ENCODE measurements at regions not wholly inside any gene's neighbourhood (a gene's known extent, or its start where the extent isn't known, plus 50 kb on each side); places are given as distances from the start of the nearest gene placed in this dataset.

DNA sequence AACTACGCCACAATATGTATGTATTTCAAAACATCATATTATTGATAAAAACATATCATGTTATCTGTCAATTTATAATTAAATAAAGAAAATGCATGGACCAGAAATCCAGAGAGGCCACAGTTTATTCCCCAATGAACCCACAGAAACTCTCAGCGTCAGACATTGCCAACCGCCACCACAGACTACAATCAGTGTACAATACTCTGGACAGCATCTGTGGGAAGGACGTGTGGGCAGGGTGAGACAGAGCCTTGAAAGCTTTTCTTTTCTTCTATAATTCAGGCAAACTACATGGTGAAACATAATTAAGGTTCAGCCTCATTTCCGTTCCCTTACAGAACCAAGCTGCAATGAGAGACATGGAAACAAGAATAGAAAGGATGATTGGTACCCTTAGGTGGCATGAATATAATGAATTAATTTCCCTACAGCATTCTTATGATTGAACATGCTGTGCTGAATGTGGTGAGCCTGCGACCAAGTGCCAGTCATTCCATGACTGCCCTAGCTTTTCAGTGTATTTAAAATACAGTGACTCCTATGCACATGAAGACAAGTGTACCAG, 909.3 kb downstream of the SORCS1 start:
- no peaks in the 10 kb centered on the region for H4K20me1 ChIP-seq (replicated peaks in 1 of 2; ENCODE audit: control insufficient read depth in 1 of 2, insufficient read depth in 2 of 2, low read length in 2 of 2)
- TF ChIP-seq RBBP5 (IDR thresholded peaks at IDR 0.05; ENCODE audit: borderline replicate concordance, low read depth, low read length) (no peak), GTF2F1 (IDR thresholded peaks at IDR 0.05; ENCODE audit: borderline replicate concordance, low read depth, low read length) (no peak), EP300 (IDR thresholded peaks at IDR 0.05; ENCODE audit: borderline replicate concordance in 1 of 2, low read depth in 2 of 2, low read length in 2 of 2) (no peak), TBP (IDR thresholded peaks at IDR 0.05; ENCODE audit: low read depth, low read length) (no peak), SIN3A (conservative IDR thresholded peaks at IDR 0.05 in 1 of 2, IDR thresholded peaks at IDR 0.05 in 1 of 2; ENCODE audit: low read depth in 1 of 2, low read length in 2 of 2) (no peak), BCL11A (IDR thresholded peaks at IDR 0.05; ENCODE audit: low read depth in 2 of 2, low read length in 2 of 2) (no peak), SAP30 (IDR thresholded peaks at IDR 0.05; ENCODE audit: insufficient read depth, insufficient replicate concordance, low read length) (no peak), EGR1 (IDR thresholded peaks at IDR 0.05; ENCODE audit: borderline replicate concordance, low read depth, low read length) (no peak), SRF (IDR thresholded peaks at IDR 0.05; ENCODE audit: low read depth, low read length) (no peak)
- no peaks in the 10 kb centered on the region for H3K79me1 ChIP-seq (ENCODE audit: low read depth, low read length)
- no peaks in the 10 kb centered on the region for H3K27me3 ChIP-seq (replicated peaks in 1 of 4; ENCODE audit: control insufficient read depth in 3 of 4, extremely low read depth in 1 of 4, insufficient read depth in 3 of 4, low read length in 3 of 4)
- H3K36me3 ChIP-seq (ENCODE audit: control insufficient read depth in 2 of 4, insufficient read depth in 4 of 4, low read length in 3 of 4) = no peaks in the 10 kb centered on the region
- H4K8ac ChIP-seq (ENCODE audit: extremely low read depth, insufficient read depth, low read length) = no peak overlapping the region
- no peak overlapping the region for H2BK12ac ChIP-seq (ENCODE audit: low read depth, low read length)
- H2AFZ ChIP-seq (ENCODE audit: low read length) = no peak overlapping the region
- H3K56ac ChIP-seq (replicated peaks; ENCODE audit: insufficient read length, low read depth, low read length) = no peak overlapping the region
- no peak overlapping the region for H3K14ac ChIP-seq (ENCODE audit: insufficient read length)
- no peak overlapping the region for H3K4ac ChIP-seq (replicated peaks; ENCODE audit: insufficient read length, low read depth, low read length)
- H4K5ac ChIP-seq (ENCODE audit: insufficient read length, low read depth, low read length) = no peak overlapping the region
- no peaks in the 10 kb centered on the region for H3K79me2 ChIP-seq (ENCODE audit: control insufficient read depth in 1 of 2, insufficient read depth in 2 of 2, low read length in 2 of 2)
- no peak overlapping the region for H4K91ac ChIP-seq (replicated peaks; ENCODE audit: insufficient read length, low read length)
- no peaks in the 10 kb centered on the region for H3K23me2 ChIP-seq (ENCODE audit: low read depth, low read length)
- H3K18ac ChIP-seq (ENCODE audit: extremely low read depth, low read length) = no peak overlapping the region
- no peak overlapping the region for H3K27ac ChIP-seq (ENCODE audit: low read depth, low read length)
- no peak overlapping the region for H2BK5ac ChIP-seq (ENCODE audit: low read depth, low read length)
- H3K23ac ChIP-seq (ENCODE audit: insufficient read length) = no peak overlapping the region
- POLR2A ChIA-PET (ENCODE audit: partially characterized antibody) = no interaction called here
- FAIRE-seq (no peak), DNase-seq (ENCODE audit: low read depth in 1 of 2, low spot score in 2 of 2) (no peak)
- H3K9ac ChIP-seq (replicated peaks in 1 of 4; ENCODE audit: extremely low read depth in 1 of 4, low read depth in 3 of 4, low read length in 3 of 4) = no peak overlapping the region
- H2BK20ac ChIP-seq (ENCODE audit: low read length) = no peak overlapping the region
- no peak overlapping the region for H2AK5ac ChIP-seq (ENCODE audit: low read depth, low read length)
- no peak overlapping the region for H2BK15ac ChIP-seq (ENCODE audit: low read length)
- no peak overlapping the region for H3K4me3 ChIP-seq (ENCODE audit: extremely low read depth in 1 of 4, insufficient read depth in 2 of 4, low read depth in 3 of 4, low read length in 4 of 4)
- no peaks in the 10 kb centered on the region for H3K9me3 ChIP-seq (ENCODE audit: insufficient read depth in 2 of 2, low read depth in 1 of 2, low read length in 1 of 2)
- no peak overlapping the region for H3K4me2 ChIP-seq (ENCODE audit: insufficient read depth in 1 of 2, low read depth in 2 of 2, low read length in 2 of 2)
- H2BK120ac ChIP-seq (replicated peaks; ENCODE audit: low read depth, low read length) = no peak overlapping the region
- 90% methylated on average over 6 of the region's 6 CpGs; no CpG with 5 or more reads in 1 of the 2 experiments for WGBS, 2 experiments (ENCODE audit: extremely low coverage in 1 of 2, insufficient coverage in 1 of 2, insufficient read length in 1 of 2, insufficient replicate concordance in 2 of 2, low coverage in 1 of 2, low lambda C conversion rate in 2 of 2, missing lambda C conversion rate in 1 of 2)
- CTCF ChIA-PET (ENCODE audit: partially characterized antibody) = interaction anchor here (0.6 to 0.8 kb wide), 2 partner anchors 355 to 370 kb away, joined by 3 to 4 read pairs; no protein-coding TSS in a partner anchor
- no peaks in the 10 kb centered on the region for H3K4me1 ChIP-seq (replicated peaks in 1 of 4; ENCODE audit: control insufficient read depth in 3 of 4, insufficient read depth in 4 of 4, low read length in 3 of 4)
